Neural crest cell (in vitro differentiated cells): ENCODE measurements at regions not wholly inside any gene's neighbourhood (a gene's known extent, or its start where the extent isn't known, plus 50 kb on each side); places are given as distances from the start of the nearest gene placed in this dataset.

Source experiments
- DNase-seq: peaks from one replicate; pipeline ENCODE4 v3.0.0; 2021; ENCODE audit warnings: low read depth, mixed read lengths, low spot score
- H3K27ac Mint-ChIP-seq: one replicate; pipeline ENCODE4 v1.8.0; 2021; ENCODE audit warnings: mild to moderate bottlenecking, mixed read lengths; ENCODE audit not compliant: unreplicated experiment
- H3K27me3 Mint-ChIP-seq: 2 replicates; pipeline ENCODE4 v1.8.0; 2021; ENCODE audit warnings: low read depth, mild to moderate bottlenecking, mixed read lengths
- H3K36me3 Mint-ChIP-seq: 2 replicates; pipeline ENCODE4 v1.8.0; 2021; ENCODE audit warnings: low read depth, mild to moderate bottlenecking, mixed read lengths
- H3K4me1 Mint-ChIP-seq: 2 replicates; pipeline ENCODE4 v1.8.0; 2021; ENCODE audit warnings: mixed read lengths
- H3K4me3 Mint-ChIP-seq: one replicate; pipeline ENCODE4 v1.8.0; 2021; ENCODE audit warnings: mild to moderate bottlenecking, mixed read lengths
- H3K9me3 Mint-ChIP-seq: 2 replicates; pipeline ENCODE4 v1.8.0; 2021; ENCODE audit warnings: mixed read lengths
- TF ChIP-seq, protein P1 (sequence below): fragments of 200-600 bp; sonication (generic); conservative IDR thresholded peaks from 2 replicates; pipeline ENCODE4 v1.5.0; 2021; ENCODE audit warnings: antibody characterized with exemption, mild to moderate bottlenecking

DNA sequence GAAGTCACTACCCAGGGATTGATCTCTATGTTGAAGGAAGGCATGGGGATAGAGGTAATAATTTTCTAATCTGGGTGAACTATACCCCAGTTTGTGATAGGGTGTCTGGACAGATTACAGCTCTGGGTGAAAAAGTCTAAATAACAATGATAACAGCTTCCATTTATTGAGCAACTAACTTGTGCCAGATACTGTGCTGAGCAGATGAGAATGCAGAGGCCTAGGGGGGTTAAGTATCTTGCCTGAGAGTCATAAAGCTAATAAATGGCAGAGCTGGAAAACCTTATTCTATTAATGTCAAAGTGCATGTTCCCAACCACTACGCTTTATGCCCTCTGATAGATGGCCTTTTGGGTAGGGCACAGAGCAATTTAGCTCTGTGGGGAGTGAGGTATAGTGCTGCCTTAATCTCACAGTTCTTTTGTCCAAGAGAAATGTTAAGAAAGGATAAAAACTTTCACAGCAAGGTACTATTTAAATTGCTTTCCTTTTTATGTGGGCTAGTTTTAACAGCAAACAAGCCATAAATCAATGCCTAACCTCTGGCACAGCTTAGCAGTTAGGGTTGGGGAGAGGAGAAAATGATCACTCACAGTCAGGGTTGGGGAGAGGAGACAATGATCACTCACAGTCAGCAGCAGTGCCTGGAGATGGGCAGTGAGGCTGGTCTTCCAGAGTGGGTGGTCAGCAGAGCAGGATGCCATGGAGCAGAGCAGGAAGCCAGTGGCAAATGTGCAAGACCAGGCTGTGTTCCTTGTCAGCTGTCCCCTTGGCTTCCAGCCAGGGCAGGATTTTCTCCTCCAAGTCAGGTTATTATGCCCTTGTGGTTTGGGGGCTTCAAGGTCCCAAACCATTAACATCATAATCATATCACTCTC, 187.0 kb downstream of the CARTPT start:
- Mint-ChIP-seq H3K27me3 (no peaks in the 10 kb centered on the region), H3K4me3 (no peak overlapping the region), H3K4me1 (peaks cover 10% of the 10 kb centered on the region), H3K27ac (no peak overlapping the region), H3K9me3 (no peaks in the 10 kb centered on the region), H3K36me3 (no peaks in the 10 kb centered on the region)
- TF ChIP-seq, protein P1, sequence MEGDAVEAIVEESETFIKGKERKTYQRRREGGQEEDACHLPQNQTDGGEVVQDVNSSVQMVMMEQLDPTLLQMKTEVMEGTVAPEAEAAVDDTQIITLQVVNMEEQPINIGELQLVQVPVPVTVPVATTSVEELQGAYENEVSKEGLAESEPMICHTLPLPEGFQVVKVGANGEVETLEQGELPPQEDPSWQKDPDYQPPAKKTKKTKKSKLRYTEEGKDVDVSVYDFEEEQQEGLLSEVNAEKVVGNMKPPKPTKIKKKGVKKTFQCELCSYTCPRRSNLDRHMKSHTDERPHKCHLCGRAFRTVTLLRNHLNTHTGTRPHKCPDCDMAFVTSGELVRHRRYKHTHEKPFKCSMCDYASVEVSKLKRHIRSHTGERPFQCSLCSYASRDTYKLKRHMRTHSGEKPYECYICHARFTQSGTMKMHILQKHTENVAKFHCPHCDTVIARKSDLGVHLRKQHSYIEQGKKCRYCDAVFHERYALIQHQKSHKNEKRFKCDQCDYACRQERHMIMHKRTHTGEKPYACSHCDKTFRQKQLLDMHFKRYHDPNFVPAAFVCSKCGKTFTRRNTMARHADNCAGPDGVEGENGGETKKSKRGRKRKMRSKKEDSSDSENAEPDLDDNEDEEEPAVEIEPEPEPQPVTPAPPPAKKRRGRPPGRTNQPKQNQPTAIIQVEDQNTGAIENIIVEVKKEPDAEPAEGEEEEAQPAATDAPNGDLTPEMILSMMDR, result no peak
- no peak for DNase-seq

DNA sequence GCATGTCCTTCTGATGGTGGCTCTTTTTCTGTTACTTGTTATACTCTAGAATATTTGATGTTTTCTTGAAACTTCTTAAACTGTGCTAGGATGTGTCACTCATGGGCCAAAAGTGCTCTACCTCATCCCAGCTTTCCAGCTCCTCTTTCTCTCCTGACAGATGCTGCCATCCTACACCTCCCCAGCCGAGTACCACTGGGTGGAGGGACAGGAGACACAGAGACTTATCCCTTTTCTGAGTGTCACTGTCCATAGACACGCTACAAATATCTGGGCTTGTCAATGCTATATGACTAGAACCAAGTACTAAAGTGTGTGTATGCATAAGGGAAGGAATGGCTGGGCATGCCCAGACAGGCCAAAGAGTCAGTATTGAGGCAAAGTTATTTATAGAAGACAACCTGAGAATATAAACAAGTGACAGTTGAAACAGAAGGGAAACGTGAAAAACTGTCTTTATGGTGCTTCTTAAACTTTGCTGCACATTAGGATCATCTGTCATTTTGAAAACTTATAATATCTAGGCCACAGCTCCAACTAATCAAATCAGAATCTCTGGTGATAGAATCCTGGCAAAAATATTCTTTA, 188.0 kb downstream of the CARTPT start:
- peaks cover 3% of the 10 kb centered on the region for H3K9me3 Mint-ChIP-seq
- DNase-seq, result no peak
- H3K4me3 Mint-ChIP-seq, result no peak overlapping the region
- H3K27ac Mint-ChIP-seq, result no peak overlapping the region
- no peaks in the 10 kb centered on the region for H3K27me3 Mint-ChIP-seq
- no peaks in the 10 kb centered on the region for H3K36me3 Mint-ChIP-seq
- H3K4me1 Mint-ChIP-seq, result peaks cover 10% of the 10 kb centered on the region
- TF ChIP-seq, protein P1, result no peak

DNA sequence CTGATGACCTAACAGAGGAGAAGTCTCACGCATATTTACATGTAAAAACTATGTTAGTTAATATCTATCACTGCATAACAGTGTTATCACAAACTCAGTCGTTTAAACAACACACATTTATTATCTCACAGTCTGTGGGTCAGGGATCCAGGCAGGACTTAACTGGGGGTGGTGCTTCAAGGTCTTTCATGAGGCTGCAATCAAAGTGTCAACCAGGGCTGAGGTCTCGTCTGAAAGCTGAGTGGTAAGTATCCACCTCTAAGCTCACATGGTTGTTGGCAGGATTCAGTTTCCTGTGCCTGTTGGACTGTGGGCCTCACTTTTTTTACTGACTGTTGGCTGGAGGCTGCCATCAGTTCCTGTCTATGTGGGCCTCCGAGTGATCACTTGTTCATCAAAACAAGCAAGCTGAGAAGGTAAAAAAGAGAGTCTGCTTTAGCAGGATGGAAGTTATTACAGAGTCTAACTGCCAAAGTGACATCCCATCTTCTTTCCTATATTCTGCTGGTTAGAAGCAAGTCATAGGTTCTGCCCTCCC, 188.6 kb downstream of the CARTPT start:
- H3K9me3 Mint-ChIP-seq, result peaks cover 3% of the 10 kb centered on the region
- H3K36me3 Mint-ChIP-seq, result no peaks in the 10 kb centered on the region
- peaks cover 10% of the 10 kb centered on the region for H3K4me1 Mint-ChIP-seq
- H3K27ac Mint-ChIP-seq, result no peak overlapping the region
- H3K4me3 Mint-ChIP-seq, result no peak overlapping the region
- no peak for DNase-seq
- H3K27me3 Mint-ChIP-seq, result no peaks in the 10 kb centered on the region
- TF ChIP-seq, protein P1, result no peak

DNA sequence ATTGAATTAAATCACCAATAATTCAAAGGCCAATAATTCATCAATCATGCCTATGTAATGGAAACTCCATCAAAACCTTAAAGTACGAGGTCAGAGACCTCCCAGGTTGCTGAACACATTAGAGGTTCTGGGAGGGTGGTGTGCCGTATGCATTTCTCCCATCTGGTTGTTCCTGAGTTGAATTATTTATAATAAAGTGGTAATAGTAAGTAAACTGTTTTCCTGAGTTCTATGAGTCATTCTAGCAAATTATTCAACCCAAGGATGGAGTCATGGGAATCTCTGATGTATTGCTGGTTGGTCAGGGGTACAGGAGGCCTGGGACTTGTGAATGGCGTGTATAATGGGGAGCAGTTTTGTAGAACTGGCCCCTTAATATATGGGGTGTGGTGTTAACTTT, 191.7 kb downstream of the CARTPT start:
- no peaks in the 10 kb centered on the region for H3K36me3 Mint-ChIP-seq
- DNase-seq, result no peak

DNA sequence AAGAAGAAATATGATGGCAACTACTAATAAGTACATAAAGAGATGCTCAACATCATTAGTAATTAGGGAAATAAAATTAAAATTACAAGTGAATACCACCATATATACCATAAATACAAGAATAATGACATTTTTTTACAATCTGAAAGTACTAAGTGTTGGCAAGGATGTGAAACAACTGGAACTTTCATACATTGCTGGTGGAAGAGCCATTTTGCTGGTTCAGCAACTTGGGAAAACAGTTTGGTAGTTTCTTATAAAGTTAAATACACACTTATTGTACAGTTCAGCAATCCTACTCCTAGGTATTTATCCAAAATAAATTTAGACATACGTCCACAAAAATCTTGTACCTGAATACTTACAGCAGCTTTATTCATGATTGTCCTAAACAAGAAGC, 192.9 kb downstream of the CARTPT start:
- Mint-ChIP-seq H3K27ac (no peak overlapping the region), H3K36me3 (no peaks in the 10 kb centered on the region), H3K9me3 (peaks cover 3% of the 10 kb centered on the region), H3K4me3 (no peak overlapping the region), H3K27me3 (no peaks in the 10 kb centered on the region), H3K4me1 (peaks cover 4% of the 10 kb centered on the region)
- no peak for DNase-seq
- TF ChIP-seq, protein P1, result no peak

More for the DNA sequence above, 191.7 kb downstream of the CARTPT start:
- no peak overlapping the region for H3K4me3 Mint-ChIP-seq
- TF ChIP-seq, protein P1, result no peak
- peaks cover 3% of the 10 kb centered on the region for H3K9me3 Mint-ChIP-seq
- H3K4me1 Mint-ChIP-seq, result peaks cover 10% of the 10 kb centered on the region
- no peaks in the 10 kb centered on the region for H3K27me3 Mint-ChIP-seq
- H3K27ac Mint-ChIP-seq, result peak overlapping the region; percentile 52
